ENCODE measurements at regions not wholly inside any gene's neighbourhood (a gene's known extent, or its start where the extent isn't known, plus 50 kb on each side); places are given as distances from the start of the nearest gene placed in this dataset.

- Histone ChIP-seq H3K4me2 (no peak overlapping the region), H3K27ac (0 out of 6 replicates have a peak overlapping the region, but pooled peaks of 1 of the 2 experiments have one; percentile 24), H3K4me3 (no peak overlapping the region), H3K9me3 (no peaks in the 10 kb centered on the region), H3K4me1 (peaks cover 25% of the 10 kb centered on the region)
- no peak for DNase-seq (ENCODE audit: low read depth in 1 of 2, low spot score in 1 of 2)
- TF ChIP-seq FOSB (CRISPR knock-in tag; IDR thresholded peaks at IDR 0.05) (no peak), FOSL2 (IDR thresholded peaks at IDR 0.05) (no peak), FOSL2 (CRISPR knock-in tag; IDR thresholded peaks at IDR 0.05) (no peak), HEYL (CRISPR knock-in tag; IDR thresholded peaks at IDR 0.05) (no peak), CHD4 (IDR thresholded peaks at IDR 0.05; ENCODE audit: borderline replicate concordance) (no peak), HDAC2 (IDR thresholded peaks at IDR 0.05) (no peak), KDM1A (IDR thresholded peaks at IDR 0.05; ENCODE audit: low read depth) (no peak), JUN (IDR thresholded peaks at IDR 0.05) (no peak), ZC3H11A (IDR thresholded peaks at IDR 0.05) (no peak), USF2 (IDR thresholded peaks at IDR 0.05) (no peak), RAD21 (conservative IDR thresholded peaks at IDR 0.05 in 1 of 2, IDR thresholded peaks at IDR 0.05 in 1 of 2) (no peak), ZFP36 (IDR thresholded peaks at IDR 0.05; ENCODE audit: borderline replicate concordance, partially characterized antibody) (no peak)
- TF ChIP-seq, protein P1, sequence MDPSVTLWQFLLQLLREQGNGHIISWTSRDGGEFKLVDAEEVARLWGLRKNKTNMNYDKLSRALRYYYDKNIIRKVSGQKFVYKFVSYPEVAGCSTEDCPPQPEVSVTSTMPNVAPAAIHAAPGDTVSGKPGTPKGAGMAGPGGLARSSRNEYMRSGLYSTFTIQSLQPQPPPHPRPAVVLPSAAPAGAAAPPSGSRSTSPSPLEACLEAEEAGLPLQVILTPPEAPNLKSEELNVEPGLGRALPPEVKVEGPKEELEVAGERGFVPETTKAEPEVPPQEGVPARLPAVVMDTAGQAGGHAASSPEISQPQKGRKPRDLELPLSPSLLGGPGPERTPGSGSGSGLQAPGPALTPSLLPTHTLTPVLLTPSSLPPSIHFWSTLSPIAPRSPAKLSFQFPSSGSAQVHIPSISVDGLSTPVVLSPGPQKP (IDR thresholded peaks at IDR 0.05; ENCODE audit: low read depth, low read length) = no peak
- WGBS (ENCODE audit: missing lambda C conversion rate) = 60% methylated on average over 5 of the region's 5 CpGs
- CTCF ChIA-PET = no interaction called here
- FAIRE-seq = no peak
- ATAC-seq = no peak
- POLR2A ChIA-PET = no interaction called here
Measured at GRCh38 chr6:105757512-105758200, 328.5 kb upstream of the PRDM1 start.

GRCh38 chr6:105755885-105756284 lies 330.3 kb upstream of the PRDM1 start:
- POLR2A ChIA-PET = no interaction called here
- H3K4me2 ChIP-seq = no peak overlapping the region
- H3K27ac ChIP-seq = no peak overlapping the region
- ATAC-seq (no peak), DNase-seq (ENCODE audit: low read depth in 1 of 2, low spot score in 1 of 2) (no peak), FAIRE-seq (no peak)
- 85% methylated on average over 4 of the region's 4 CpGs for WGBS (ENCODE audit: missing lambda C conversion rate)
- TF ChIP-seq TFCP2L1 (CRISPR knock-in tag; IDR thresholded peaks at IDR 0.05) = no peak
- H3K4me1 ChIP-seq = peaks cover 18% of the 10 kb centered on the region
- no peak overlapping the region for H3K4me3 ChIP-seq
- CTCF ChIA-PET = interaction anchor here (0.6 to 1.0 kb wide), 2 partner anchors 17 to 783 kb away, joined by 3 to 5 read pairs; no protein-coding TSS in a partner anchor
- H3K9me3 ChIP-seq = no peaks in the 10 kb centered on the region

DNA sequence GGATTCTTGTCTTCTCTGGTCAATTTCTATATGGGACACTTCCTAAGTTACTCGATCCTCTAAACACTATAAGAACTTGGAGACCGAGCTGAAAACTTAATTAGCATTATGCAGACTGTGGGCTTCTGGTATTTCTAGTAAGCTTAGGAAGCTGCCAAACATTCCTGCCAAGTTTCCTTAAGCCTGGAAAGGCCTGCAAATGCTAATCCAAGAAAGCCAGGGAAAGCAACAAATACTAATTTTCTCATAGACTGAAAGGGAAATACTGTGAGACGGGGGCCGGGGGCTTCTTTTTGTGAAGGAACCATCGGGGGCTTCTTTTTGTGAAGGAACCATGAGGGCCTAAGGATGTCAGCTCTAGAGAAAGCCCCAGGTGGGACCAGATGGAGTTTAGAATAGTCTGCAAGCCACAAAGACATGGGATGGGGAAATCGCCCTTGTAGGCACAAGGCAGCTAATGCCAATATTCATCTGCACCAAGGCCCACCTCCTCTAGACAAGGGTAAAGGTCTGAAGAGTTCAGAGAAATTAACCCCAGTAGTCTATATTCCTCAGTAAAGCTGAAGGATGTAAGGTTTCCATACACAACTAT lies 332.4 kb upstream of the PRDM1 start:
- H3K4me1 ChIP-seq = 0 out of 3 replicates have a peak, but pooled peaks cover 3% of the 10 kb centered on the region
- ChIA-PET CTCF (no interaction called here), POLR2A (no interaction called here)
- DNase-seq (ENCODE audit: low read depth in 1 of 2, low spot score in 1 of 2) (no peak), ATAC-seq (no peak), FAIRE-seq (no peak)
- TF ChIP-seq CHD4 (IDR thresholded peaks at IDR 0.05; ENCODE audit: borderline replicate concordance) (no peak), RFX5 (IDR thresholded peaks at IDR 0.05) (no peak), ESRRA (IDR thresholded peaks at IDR 0.05; ENCODE audit: borderline replicate concordance, low read length) (no peak), ZFP36 (IDR thresholded peaks at IDR 0.05; ENCODE audit: borderline replicate concordance, partially characterized antibody) (no peak), FOSL2 (IDR thresholded peaks at IDR 0.05) (no peak), FOSL2 (CRISPR knock-in tag; IDR thresholded peaks at IDR 0.05) (no peak), NR3C1 (IDR thresholded peaks at IDR 0.05) (no peak), BCL3 (IDR thresholded peaks at IDR 0.05) (no peak)
- WGBS (ENCODE audit: missing lambda C conversion rate) = 71% methylated on average over 6 of the region's 6 CpGs
- H3K4me2 ChIP-seq = no peak overlapping the region
- H3K27ac ChIP-seq = no peak overlapping the region
- H3K9me3 ChIP-seq = no peaks in the 10 kb centered on the region
- H3K4me3 ChIP-seq = no peak overlapping the region
